ENCODE measurements at regions not wholly inside any gene's neighbourhood (a gene's known extent, or its start where the extent isn't known, plus 50 kb on each side); places are given as distances from the start of the nearest gene placed in this dataset.

GRCh38 chr5:158591301-158591863 lies 508.3 kb downstream of the EBF1 start:
- TF ChIP-seq CTCF (IDR thresholded peaks at IDR 0.05): no peak
- TF ChIP-seq POLR2A (IDR thresholded peaks at IDR 0.05): no peak
